PC-9 (cell line): ENCODE measurements at regions not wholly inside any gene's neighbourhood (a gene's known extent, or its start where the extent isn't known, plus 50 kb on each side); places are given as distances from the start of the nearest gene placed in this dataset.
A peak's percentile ranks its signal among the peaks of the same experiment; 100 is the strongest.

Source experiments
- BruUV-seq: library from RNA; stranded (reverse); fragments of 400-500 nt; replicated peaks from 2 replicates; lab custom pipeline; 2021; lab: Mats Ljungman, UMichigan
- CTCF ChIA-PET: fragments of 300-600 bp; sonication (Branson Sonifier 250); formaldehyde crosslinking; loops from one replicate; lab custom pipeline; 2022; ENCODE audit warnings: antibody characterized with exemption; lab: Charles Lee
- POLR2A ChIA-PET: fragments of 300-600 bp; sonication (Branson Sonifier 250); formaldehyde crosslinking; loops from one replicate; lab custom pipeline; 2022; ENCODE audit warnings: antibody characterized with exemption; ENCODE audit not compliant: unreplicated experiment; lab: Charles Lee
- DNase-seq, 2 experiments: peaks; one replicate each; pipeline versions ENCODE4 v3.0.0 to v3.0.0-alpha.2; 2015 to 2022; ENCODE audit warnings: mixed read lengths in 1 of 2
- H2AFZ ChIP-seq: fragments of 200-600 bp; sonication (generic); 2 replicates; pipeline ENCODE4 v1.8.1; 2017; ENCODE audit warnings: antibody characterized with exemption
- H3F3A ChIP-seq: fragments of 200-600 bp; sonication (generic); 2 replicates; pipeline ENCODE4 v1.8.1; 2017; ENCODE audit warnings: antibody characterized with exemption, mild to moderate bottlenecking, low read depth; ENCODE audit not compliant: insufficient read depth
- H3K27ac ChIP-seq: fragments of 200-600 bp; sonication (generic); 2 replicates; pipeline ENCODE4 v1.6.1; 2016; ENCODE audit warnings: mixed run types
- H3K27me3 ChIP-seq: fragments of 200-600 bp; sonication (generic); 2 replicates; pipeline ENCODE4 v1.6.1; 2016; ENCODE audit warnings: low read depth, mixed run types; ENCODE audit not compliant: insufficient read depth
- H3K36me3 ChIP-seq: fragments of 200-600 bp; sonication (generic); 2 replicates; pipeline ENCODE4 v1.6.1; 2016; ENCODE audit warnings: low read depth, mixed run types
- H3K4me1 ChIP-seq: fragments of 200-600 bp; sonication (generic); replicated peaks from 2 replicates; pipeline ENCODE4 v1.6.1; 2016; ENCODE audit warnings: mixed run types; ENCODE audit not compliant: insufficient read depth
- H3K4me2 ChIP-seq: fragments of 200-600 bp; sonication (generic); 2 replicates; pipeline ENCODE4 v1.6.1; 2017; ENCODE audit warnings: mixed run types
- H3K4me3 ChIP-seq: fragments of 200-600 bp; sonication (generic); 2 replicates; pipeline ENCODE4 v1.6.1; 2016; ENCODE audit warnings: mixed run types
- H3K79me2 ChIP-seq: fragments of 200-600 bp; sonication (generic); 2 replicates; pipeline ENCODE4 v1.6.1; 2017; ENCODE audit warnings: low read depth, mixed run types
- H3K9me2 ChIP-seq: fragments of 200-600 bp; sonication (generic); 2 replicates; pipeline ENCODE4 v1.8.1; 2017; ENCODE audit warnings: mild to moderate bottlenecking; ENCODE audit not compliant: insufficient read depth
- H3K9me3 ChIP-seq: fragments of 200-600 bp; sonication (generic); 2 replicates; pipeline ENCODE4 v1.8.1; 2016; ENCODE audit warnings: low read depth; ENCODE audit not compliant: insufficient read depth
- H4K20me1 ChIP-seq: fragments of 200-600 bp; sonication (generic); 2 replicates; pipeline ENCODE4 v1.8.1; 2017; ENCODE audit not compliant: insufficient read depth
- CTCF ChIP-seq: fragments of 200-600 bp; sonication (generic); conservative IDR thresholded peaks from 2 replicates; pipeline ENCODE4 v1.6.1; 2017; ENCODE audit warnings: mixed run types, antibody characterized with exemption, mild to moderate bottlenecking, moderate library complexity
- EZH2 ChIP-seq: fragments of 200-600 bp; sonication (generic); IDR thresholded peaks from 2 replicates; pipeline ENCODE4 v1.8.0; 2017; ENCODE audit warnings: antibody characterized with exemption, low read depth
- intact Hi-C: fragments of 100-400 bp; cut with micrococcal nuclease; formaldehyde crosslinking; loops from one replicate; pipeline ENCODE4 v1.10.0; 2022; ENCODE audit not compliant: unreplicated experiment

- intact Hi-C loops: no loop called here
- H3K9me2 ChIP-seq: no peaks in the 10 kb centered on the region
- POLR2A ChIA-PET: no interaction called here
- no peak for DNase-seq
- 0 out of 2 replicates have a peak overlapping the region, but pooled peaks have one; percentile 13 for H3K4me2 ChIP-seq
- H3K4me1 ChIP-seq: peaks cover 22% of the 10 kb centered on the region; the same call in 1 of the 2 replicates
- CTCF ChIA-PET: interaction anchor here (0.6 kb wide), 2 partner anchors 590 to 885 kb away, joined by 3 read pairs; no protein-coding TSS in a partner anchor
- no peaks in the 10 kb centered on the region for H3K79me2 ChIP-seq
- no peak for TF ChIP-seq EZH2
- TF ChIP-seq CTCF: no peak
- BruUV-seq: no TSS peak
- H3F3A ChIP-seq: no peaks in the 10 kb centered on the region
- no peak overlapping the region for H3K27ac ChIP-seq
- H3K27me3 ChIP-seq: peaks cover 8% of the 10 kb centered on the region; the same call in 1 of the 2 replicates
- peak overlapping the region; percentile 45; the same call in 1 of the 2 replicates for H2AFZ ChIP-seq
- H4K20me1 ChIP-seq: no peaks in the 10 kb centered on the region
- H3K36me3 ChIP-seq: no peaks in the 10 kb centered on the region
- H3K4me3 ChIP-seq: no peak overlapping the region
- H3K9me3 ChIP-seq: no peaks in the 10 kb centered on the region; the same call in 1 of the 2 replicates
Observed at GRCh38 chr5:17401470-17402288, 96.4 kb upstream of the TAF11L2 start.

- H3K36me3 ChIP-seq: no peaks in the 10 kb centered on the region
- TF ChIP-seq EZH2 (no peak), CTCF (no peak)
- intact Hi-C loops: no loop called here
- H3K4me3 ChIP-seq: no peak overlapping the region
- H3F3A ChIP-seq: no peaks in the 10 kb centered on the region
- no peaks in the 10 kb centered on the region for H4K20me1 ChIP-seq
- H3K4me2 ChIP-seq: no peak overlapping the region
- no peak overlapping the region for H2AFZ ChIP-seq
- no peaks in the 10 kb centered on the region for H3K79me2 ChIP-seq
- no peaks in the 10 kb centered on the region; the same call in 1 of the 2 replicates for H3K9me3 ChIP-seq
- H3K4me1 ChIP-seq: peaks cover 24% of the 10 kb centered on the region; the same call in 1 of the 2 replicates
- CTCF ChIA-PET: interaction anchor here (0.6 kb wide), 2 partner anchors 589 to 885 kb away, joined by 3 read pairs; no protein-coding TSS in a partner anchor
- DNase-seq: no peak
- H3K9me2 ChIP-seq: no peaks in the 10 kb centered on the region
- no peak overlapping the region for H3K27ac ChIP-seq
- POLR2A ChIA-PET: no interaction called here
- H3K27me3 ChIP-seq: peaks cover 8% of the 10 kb centered on the region; the same call in 1 of the 2 replicates
- no TSS peak for BruUV-seq
Observed at GRCh38 chr5:17402289-17403121, 95.5 kb upstream of the TAF11L2 start.

- no peak for DNase-seq
- Histone ChIP-seq H3K36me3 (no peaks in the 10 kb centered on the region), H3K9me2 (no peaks in the 10 kb centered on the region), H3K4me3 (no peak overlapping the region), H3K4me1 (peaks cover 16% of the 10 kb centered on the region; the same call in 1 of the 2 replicates), H4K20me1 (no peaks in the 10 kb centered on the region), H3F3A (no peaks in the 10 kb centered on the region), H2AFZ (no peak overlapping the region), H3K79me2 (no peaks in the 10 kb centered on the region), H3K27me3 (peaks cover 8% of the 10 kb centered on the region; the same call in 1 of the 2 replicates), H3K27ac (no peak overlapping the region), H3K4me2 (no peak overlapping the region), H3K9me3 (no peaks in the 10 kb centered on the region)
- intact Hi-C loops: no loop called here
- BruUV-seq: no TSS peak
- no peak for TF ChIP-seq EZH2
- TF ChIP-seq CTCF: no peak
- ChIA-PET POLR2A (no interaction called here), CTCF (no interaction called here)
Observed at GRCh38 chr5:17403695-17404490, 94.1 kb upstream of the TAF11L2 start.
